ENCODE measurements at regions not wholly inside any gene's neighbourhood (a gene's known extent, or its start where the extent isn't known, plus 50 kb on each side); places are given as distances from the start of the nearest gene placed in this dataset.

DNA sequence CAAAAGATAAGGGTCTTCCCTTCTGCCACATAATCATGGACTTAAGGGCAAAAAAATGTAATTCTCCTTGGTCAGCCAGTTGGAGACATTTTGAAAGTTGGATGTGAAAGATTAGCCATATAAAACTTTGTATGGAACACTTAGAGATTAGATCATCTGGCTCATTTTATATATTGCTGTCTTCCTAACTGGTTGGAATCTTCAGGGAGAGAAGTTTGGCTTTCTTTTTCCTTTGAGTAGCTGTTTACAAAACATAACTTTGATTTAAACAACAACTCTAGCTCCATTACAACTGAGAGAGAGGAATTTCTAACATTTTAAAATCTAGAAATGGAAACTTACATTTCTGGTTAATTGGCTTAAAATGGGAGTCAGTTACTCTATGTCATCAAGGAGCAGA, 132.7 kb downstream of the RDH14 start:
- DNase-seq (ENCODE audit: low read depth, low spot score), result no peak
- H3K27ac ChIP-seq, result no peak overlapping the region
- TF ChIP-seq EZH2 (IDR thresholded peaks at IDR 0.05) (no peak), FOXP2 (optimal IDR thresholded peaks at IDR 0.05; ENCODE audit: control extremely low read depth, extremely low read length, insufficient read depth) (no peak), POLR2AphosphoS5 (IDR thresholded peaks at IDR 0.05; ENCODE audit: borderline replicate concordance, low read depth, low read length) (no peak)
- no peaks in the 10 kb centered on the region for H3K36me3 ChIP-seq (ENCODE audit: insufficient read depth, low read length)
- H3K9ac ChIP-seq (ENCODE audit: insufficient read length), result no peak overlapping the region
- H3K4me3 ChIP-seq, result no peak overlapping the region
- H3K9me3 ChIP-seq (ENCODE audit: low read depth, low read length), result no peaks in the 10 kb centered on the region

GRCh38 chr2:18426174-18426573, 134.3 kb downstream of the RDH14 start:
- no peak overlapping the region for H3K27ac ChIP-seq
- H3K36me3 ChIP-seq (ENCODE audit: insufficient read depth, low read length), result no peaks in the 10 kb centered on the region
- TF ChIP-seq POLR2AphosphoS5 (IDR thresholded peaks at IDR 0.05; ENCODE audit: borderline replicate concordance, low read depth, low read length) (no peak), EZH2 (IDR thresholded peaks at IDR 0.05) (no peak), FOXP2 (optimal IDR thresholded peaks at IDR 0.05; ENCODE audit: control extremely low read depth, extremely low read length, insufficient read depth) (no peak)
- no peak overlapping the region for H3K4me3 ChIP-seq
- no peak overlapping the region for H3K9ac ChIP-seq (ENCODE audit: insufficient read length)
- H3K9me3 ChIP-seq (ENCODE audit: low read depth, low read length), result no peaks in the 10 kb centered on the region
- DNase-seq (ENCODE audit: low read depth, low spot score), result no peak

DNA sequence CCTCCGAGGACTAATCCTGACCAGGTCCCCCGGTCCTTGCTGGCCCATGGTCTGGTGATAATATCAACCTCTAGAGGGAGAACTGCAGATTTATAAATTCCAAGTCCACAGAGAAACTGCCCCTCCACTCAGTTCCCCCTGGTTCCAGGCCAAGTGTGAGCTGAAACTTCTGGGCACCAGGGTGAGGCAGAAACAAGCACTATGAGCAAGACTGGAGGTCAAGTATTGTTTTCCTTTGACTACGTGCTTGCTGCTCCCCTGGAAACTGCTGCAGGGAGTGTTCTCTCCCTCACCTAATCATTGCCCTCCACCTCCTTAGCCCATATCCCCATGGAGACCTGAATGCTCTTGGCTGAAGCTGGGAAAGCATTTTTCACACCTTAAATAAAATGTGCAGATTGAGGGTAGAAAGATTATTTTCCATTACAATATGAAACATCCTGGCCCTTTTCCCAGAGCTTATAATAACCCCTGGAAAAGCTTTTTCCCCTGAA, 135.2 kb downstream of the RDH14 start:
- no peak for TF ChIP-seq EZH2 (IDR thresholded peaks at IDR 0.05)
- Histone ChIP-seq H3K4me3 (no peak overlapping the region), H3K36me3 (ENCODE audit: insufficient read depth, low read length) (no peaks in the 10 kb centered on the region), H3K9ac (ENCODE audit: insufficient read length) (no peak overlapping the region), H3K27ac (no peak overlapping the region), H3K9me3 (ENCODE audit: low read depth, low read length) (no peaks in the 10 kb centered on the region)
- no peak for DNase-seq (ENCODE audit: low read depth, low spot score)

- Histone ChIP-seq H3K27ac (no peak overlapping the region), H3K36me3 (ENCODE audit: insufficient read depth, low read length) (no peaks in the 10 kb centered on the region), H3K9ac (ENCODE audit: insufficient read length) (no peak overlapping the region), H3K4me3 (no peak overlapping the region), H3K9me3 (ENCODE audit: low read depth, low read length) (no peaks in the 10 kb centered on the region)
- DNase-seq (ENCODE audit: low read depth, low spot score), result no peak
- TF ChIP-seq EZH2 (IDR thresholded peaks at IDR 0.05) (no peak), POLR2AphosphoS5 (IDR thresholded peaks at IDR 0.05; ENCODE audit: borderline replicate concordance, low read depth, low read length) (no peak), FOXP2 (optimal IDR thresholded peaks at IDR 0.05; ENCODE audit: control extremely low read depth, extremely low read length, insufficient read depth) (no peak)
These were observed 136.8 kb downstream of the RDH14 start for GRCh38 chr2:18423636-18424035.

DNA sequence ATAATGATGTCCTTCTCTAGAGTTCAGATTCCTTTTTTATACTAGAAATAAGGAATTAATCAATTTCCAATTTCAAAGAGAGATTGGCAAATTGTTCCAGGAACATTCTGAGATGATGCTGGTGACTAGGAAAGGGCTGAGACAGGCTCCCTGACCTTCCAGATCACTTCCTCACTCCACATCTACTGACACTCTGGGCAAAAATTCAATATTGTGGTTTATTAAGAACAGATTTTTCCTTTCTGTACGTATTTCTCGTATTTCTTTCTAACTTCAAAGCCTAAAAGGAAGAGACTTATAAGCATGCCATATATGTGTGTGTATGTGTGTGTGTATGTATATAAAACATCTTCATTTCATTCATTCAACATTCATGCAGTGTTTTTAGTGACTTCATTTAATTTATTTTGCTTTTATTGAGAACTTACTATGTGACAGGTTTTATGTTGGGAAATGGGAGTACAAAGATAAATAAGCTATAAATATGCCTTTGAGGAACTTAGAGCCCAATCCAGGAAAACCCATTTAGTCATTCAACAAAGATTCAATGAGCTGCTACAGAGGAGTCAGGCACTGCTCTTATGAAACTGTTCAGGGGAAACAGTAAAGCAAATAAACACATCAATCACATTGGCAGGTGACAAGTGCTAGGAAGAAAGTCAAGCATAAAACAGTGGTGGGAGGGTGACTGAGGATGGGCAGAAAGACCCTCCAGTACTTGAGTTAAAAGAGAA, 137.9 kb downstream of the RDH14 start:
- H3K36me3 ChIP-seq (ENCODE audit: insufficient read depth, low read length), result no peaks in the 10 kb centered on the region
- H3K9ac ChIP-seq (ENCODE audit: insufficient read length), result no peak overlapping the region
- no peak overlapping the region for H3K4me3 ChIP-seq
- TF ChIP-seq EZH2 (IDR thresholded peaks at IDR 0.05), result no peak
- no peak for TF ChIP-seq POLR2AphosphoS5 (IDR thresholded peaks at IDR 0.05; ENCODE audit: borderline replicate concordance, low read depth, low read length)
- no peak for TF ChIP-seq FOXP2 (optimal IDR thresholded peaks at IDR 0.05; ENCODE audit: control extremely low read depth, extremely low read length, insufficient read depth)
- DNase-seq (ENCODE audit: low read depth, low spot score), result no peak
- H3K9me3 ChIP-seq (ENCODE audit: low read depth, low read length), result no peaks in the 10 kb centered on the region
- no peak overlapping the region for H3K27ac ChIP-seq

DNA sequence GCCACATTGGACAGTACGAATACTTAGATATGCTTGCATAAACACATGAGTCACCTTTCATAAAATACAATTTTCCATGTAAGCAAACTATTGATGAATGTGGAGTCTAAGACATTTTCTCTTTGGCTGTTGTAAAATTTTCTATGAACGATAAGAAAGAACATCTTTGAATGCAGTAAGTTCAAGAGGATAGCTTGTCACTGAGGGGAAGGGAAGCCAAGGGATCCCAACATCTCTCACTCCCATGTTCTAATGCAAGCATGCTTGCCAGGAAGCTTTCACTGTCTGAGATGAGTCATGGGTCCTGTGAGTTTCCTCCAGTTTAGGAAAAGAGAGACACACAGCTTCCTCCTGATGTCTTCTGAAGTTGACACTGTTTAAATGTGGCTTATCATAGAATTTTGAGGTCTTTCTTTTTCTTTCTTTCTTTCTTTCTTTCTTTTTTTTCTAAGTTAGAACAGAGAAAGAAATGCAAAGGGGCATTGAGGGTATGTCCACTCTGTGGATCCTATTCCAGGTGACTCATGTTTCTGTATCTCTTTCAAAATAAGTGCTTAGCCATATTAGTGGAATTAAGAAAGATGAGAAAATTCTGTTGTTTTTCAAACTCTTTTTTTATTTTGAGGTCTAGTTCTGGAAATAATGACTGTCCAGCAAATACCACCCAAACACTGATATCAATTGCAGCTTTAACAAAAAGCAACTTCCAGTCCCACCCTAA, 146.6 kb downstream of the RDH14 start:
- Histone ChIP-seq H3K36me3 (ENCODE audit: insufficient read depth, low read length) (no peaks in the 10 kb centered on the region), H3K4me3 (no peak overlapping the region), H3K27ac (no peak overlapping the region), H3K9ac (ENCODE audit: insufficient read length) (no peak overlapping the region), H3K9me3 (ENCODE audit: low read depth, low read length) (no peaks in the 10 kb centered on the region)
- no peak for DNase-seq (ENCODE audit: low read depth, low spot score)
- TF ChIP-seq FOXP2 (optimal IDR thresholded peaks at IDR 0.05; ENCODE audit: control extremely low read depth, extremely low read length, insufficient read depth) (no peak), EZH2 (IDR thresholded peaks at IDR 0.05) (no peak), POLR2AphosphoS5 (IDR thresholded peaks at IDR 0.05; ENCODE audit: borderline replicate concordance, low read depth, low read length) (no peak)

GRCh38 chr2:18412980-18413675, 147.3 kb downstream of the RDH14 start:
- H3K36me3 ChIP-seq (ENCODE audit: insufficient read depth, low read length), result no peaks in the 10 kb centered on the region
- no peak for DNase-seq (ENCODE audit: low read depth, low spot score)
- H3K9ac ChIP-seq (ENCODE audit: insufficient read length), result no peak overlapping the region
- H3K27ac ChIP-seq, result no peak overlapping the region
- H3K4me3 ChIP-seq, result no peak overlapping the region
- no peak for TF ChIP-seq FOXP2 (optimal IDR thresholded peaks at IDR 0.05; ENCODE audit: control extremely low read depth, extremely low read length, insufficient read depth)
- TF ChIP-seq EZH2 (IDR thresholded peaks at IDR 0.05), result no peak
- TF ChIP-seq POLR2AphosphoS5 (IDR thresholded peaks at IDR 0.05; ENCODE audit: borderline replicate concordance, low read depth, low read length), result no peak
- H3K9me3 ChIP-seq (ENCODE audit: low read depth, low read length), result no peaks in the 10 kb centered on the region

DNA sequence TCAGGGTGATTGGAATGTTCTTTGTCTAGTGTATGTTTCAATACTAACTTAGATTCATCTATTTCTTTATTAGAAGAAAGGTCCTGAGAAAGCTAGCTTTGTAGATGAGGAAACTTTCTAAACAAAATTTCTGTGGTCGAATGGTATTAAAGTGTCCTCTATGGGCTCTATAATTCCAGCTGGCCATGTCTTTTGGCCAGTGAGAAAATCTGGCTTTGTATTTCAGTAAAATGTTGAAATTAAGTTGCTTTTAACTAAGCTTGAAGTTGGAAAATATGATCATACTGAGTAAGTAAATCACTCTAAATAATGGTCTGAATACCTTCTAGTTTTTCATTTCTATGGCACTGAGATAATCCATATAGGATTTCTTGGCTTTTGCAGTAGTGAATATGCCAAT, 148.8 kb downstream of the RDH14 start:
- no peak for DNase-seq (ENCODE audit: low read depth, low spot score)
- no peak for TF ChIP-seq POLR2AphosphoS5 (IDR thresholded peaks at IDR 0.05; ENCODE audit: borderline replicate concordance, low read depth, low read length)
- no peak for TF ChIP-seq FOXP2 (optimal IDR thresholded peaks at IDR 0.05; ENCODE audit: control extremely low read depth, extremely low read length, insufficient read depth)
- TF ChIP-seq EZH2 (IDR thresholded peaks at IDR 0.05), result no peak
- H3K9ac ChIP-seq (ENCODE audit: insufficient read length), result no peak overlapping the region

More for the DNA sequence above, 148.8 kb downstream of the RDH14 start:
- Histone ChIP-seq H3K36me3 (ENCODE audit: insufficient read depth, low read length) (no peaks in the 10 kb centered on the region), H3K27ac (no peak overlapping the region), H3K9me3 (ENCODE audit: low read depth, low read length) (no peaks in the 10 kb centered on the region), H3K4me3 (no peak overlapping the region)

All from SK-N-MC (cell line).